22Rv1 (cell line): ENCODE measurements at regions not wholly inside any gene's neighbourhood (a gene's known extent, or its start where the extent isn't known, plus 50 kb on each side); places are given as distances from the start of the nearest gene placed in this dataset.
"Not testable (repeated sequence)": the region's sequence is repeated elsewhere in the genome, so short reads cannot be mapped to it uniquely, and the experiment has no call there.

Experiments used
- H3K27ac ChIP-seq: fragments of 450-650 bp; 2 replicates; pipeline ENCODE4 v1.5.1; 2017
- CTCF ChIP-seq: fragments of 450-650 bp; IDR thresholded peaks from 2 replicates; pipeline ENCODE4 v1.5.1; 2017; ENCODE audit warnings: mild to moderate bottlenecking
- ZFX ChIP-seq: fragments of 450-650 bp; IDR thresholded peaks from 2 replicates; pipeline ENCODE4 v1.6.1; 2017; ENCODE audit warnings: antibody characterized with exemption, borderline replicate concordance

- no peak overlapping the region for H3K27ac ChIP-seq
These were observed 188.3 kb upstream of the NMUR2 start for GRCh38 chr5:152593388-152593787.

GRCh38 chr5:152595405-152595804 lies 190.3 kb upstream of the NMUR2 start:
- TF ChIP-seq CTCF = no peak
- TF ChIP-seq ZFX = no peak
- no peak overlapping the region for H3K27ac ChIP-seq

More at GRCh38 chr5:152593388-152593787, 188.3 kb upstream of the NMUR2 start:
- no peak for TF ChIP-seq ZFX
- TF ChIP-seq CTCF = peak; percentile 40

GRCh38 chr5:152599096-152599495 lies 194.0 kb upstream of the NMUR2 start:
- TF ChIP-seq ZFX (no peak), CTCF (no peak)
- no peak overlapping the region for H3K27ac ChIP-seq

- no peak overlapping the region for H3K27ac ChIP-seq
- TF ChIP-seq CTCF (no peak), ZFX (no peak)
These were observed 197.0 kb upstream of the NMUR2 start for GRCh38 chr5:152601806-152602732.

- not testable (repeated sequence) for H3K27ac ChIP-seq
These were observed 201.0 kb upstream of the NMUR2 start for GRCh38 chr5:152606050-152606449.

GRCh38 chr5:152606776-152607364 lies 201.8 kb upstream of the NMUR2 start:
- TF ChIP-seq ZFX (no peak), CTCF (no peak)
- H3K27ac ChIP-seq = no peak overlapping the region

GRCh38 chr5:152607401-152608160 lies 202.5 kb upstream of the NMUR2 start:
- TF ChIP-seq CTCF (no peak), ZFX (no peak)
- no peak overlapping the region for H3K27ac ChIP-seq
